ENCODE measurements at regions not wholly inside any gene's neighbourhood (a gene's known extent, or its start where the extent isn't known, plus 50 kb on each side); places are given as distances from the start of the nearest gene placed in this dataset.
A peak's percentile ranks its signal among the peaks of the same experiment; 100 is the strongest.

DNA sequence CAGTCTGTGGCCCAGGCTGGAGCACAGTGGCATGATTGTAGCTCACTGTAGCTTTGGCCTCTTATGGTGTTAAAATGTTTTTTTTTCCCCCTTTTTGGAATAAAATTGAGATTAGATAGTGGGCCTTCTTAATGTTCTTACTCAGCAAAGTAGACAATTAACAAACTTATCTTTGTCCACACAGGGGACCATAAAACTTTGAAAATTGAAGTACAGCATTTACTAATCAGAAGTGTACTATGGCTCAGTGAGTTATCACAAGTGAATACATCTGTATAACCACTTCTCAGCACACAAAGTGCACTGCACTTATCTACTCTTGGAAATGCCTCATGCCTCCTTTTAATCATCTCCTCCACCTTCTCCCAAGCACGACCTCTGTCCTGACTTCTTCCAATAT, 218.9 kb downstream of the PRDM2 start:
- in situ Hi-C loops (cut with HindIII; ENCODE audit: low sequenced_read_pairs) = no loop called here
- no peak for DNase-seq (ENCODE audit: low spot score)

DNA sequence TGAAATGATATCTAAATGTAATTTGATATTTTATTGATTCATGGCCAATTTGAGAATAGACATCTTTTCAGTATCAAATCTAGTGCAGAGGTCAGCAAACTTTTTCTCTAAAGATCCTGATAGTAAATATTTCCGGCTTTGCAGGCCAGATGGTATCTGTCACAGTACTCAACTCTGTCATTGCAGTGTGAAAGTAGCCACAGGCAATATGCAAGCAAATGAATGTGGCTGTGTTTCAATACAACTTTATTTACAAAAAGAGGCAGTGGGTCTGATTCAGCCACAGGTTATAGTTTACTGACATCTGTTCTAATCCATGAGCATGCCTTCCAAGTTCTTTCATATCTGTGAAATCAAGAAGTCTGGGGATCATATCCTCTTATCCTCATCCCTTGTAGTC, 221.2 kb downstream of the PRDM2 start:
- in situ Hi-C loops (cut with HindIII; ENCODE audit: low sequenced_read_pairs) = no loop called here
- DNase-seq (ENCODE audit: low spot score) = no peak

DNA sequence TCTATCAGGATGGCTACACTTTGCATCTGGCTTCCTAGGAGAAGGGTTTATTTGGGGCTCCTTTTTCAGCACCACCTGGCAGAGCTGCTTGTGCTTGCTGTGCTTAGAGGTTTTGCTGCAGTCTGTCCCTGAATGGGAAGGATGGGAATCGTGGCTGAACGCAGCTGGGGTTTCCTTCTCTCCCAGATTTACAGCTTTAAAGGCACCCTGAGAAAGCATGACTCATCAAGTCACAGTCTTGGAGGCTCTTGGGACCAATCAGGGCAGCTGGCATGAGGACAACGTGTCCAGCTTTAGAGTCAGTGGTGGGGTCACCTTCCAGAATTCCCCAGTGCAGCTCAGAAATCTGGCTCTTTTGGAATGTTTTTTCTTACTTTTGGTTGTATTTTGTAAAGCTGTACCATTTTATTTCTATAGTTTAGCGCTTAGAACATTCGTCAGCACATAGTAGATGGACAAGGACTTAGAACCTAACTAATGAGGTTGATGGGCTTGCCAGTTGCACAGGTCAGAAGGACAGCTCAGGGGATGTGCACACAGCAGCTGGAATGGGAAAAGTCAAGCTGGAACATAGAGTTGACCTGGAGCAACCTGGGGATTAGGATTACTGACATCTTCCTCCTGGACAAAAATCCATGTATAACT, 222.6 kb downstream of the PRDM2 start:
- DNase-seq (ENCODE audit: low spot score) = no peak
- in situ Hi-C loops (cut with HindIII; ENCODE audit: low sequenced_read_pairs) = no loop called here

DNA sequence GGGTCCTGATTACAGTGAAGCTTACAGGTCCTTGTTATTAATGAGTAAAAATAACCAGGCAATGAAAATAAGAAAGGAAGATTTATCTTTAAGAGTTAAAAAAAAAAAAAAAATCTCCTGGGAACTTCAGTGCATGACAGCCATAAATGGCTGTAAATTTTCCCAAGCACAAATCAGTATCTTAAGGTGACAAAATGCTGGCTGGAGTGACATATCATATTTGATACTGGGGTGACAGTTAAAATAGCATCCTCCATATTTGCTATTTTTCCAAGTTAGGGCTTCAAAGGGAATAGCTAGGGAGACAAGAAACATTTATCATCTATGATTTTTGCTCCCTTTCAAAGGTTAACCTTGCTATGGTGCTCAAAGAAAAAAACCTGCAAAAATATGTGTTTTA, 226.6 kb downstream of the PRDM2 start:
- in situ Hi-C loops (cut with HindIII; ENCODE audit: low sequenced_read_pairs) = no loop called here
- DNase-seq (ENCODE audit: low spot score) = no peak

DNA sequence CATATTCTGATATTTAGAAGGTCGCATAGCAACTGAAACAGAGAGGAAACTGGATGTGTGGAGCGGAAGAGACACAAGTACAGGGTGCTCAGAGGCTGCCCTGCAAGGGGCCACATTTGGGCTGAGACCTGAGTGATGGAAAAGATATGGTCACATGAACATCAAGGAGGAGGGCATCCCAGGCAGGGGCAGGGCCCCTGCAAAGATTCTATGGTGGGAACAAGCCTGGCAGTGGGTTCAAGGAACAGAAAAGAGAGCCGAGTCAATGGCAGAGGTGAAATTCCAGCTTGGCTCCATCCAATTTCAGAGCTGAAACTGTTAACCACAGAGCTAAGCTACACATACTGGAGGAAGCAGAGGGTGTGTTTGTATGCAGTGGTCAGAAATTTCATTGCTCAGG, 227.7 kb downstream of the PRDM2 start:
- in situ Hi-C loops (cut with HindIII; ENCODE audit: low sequenced_read_pairs) = no loop called here

DNA sequence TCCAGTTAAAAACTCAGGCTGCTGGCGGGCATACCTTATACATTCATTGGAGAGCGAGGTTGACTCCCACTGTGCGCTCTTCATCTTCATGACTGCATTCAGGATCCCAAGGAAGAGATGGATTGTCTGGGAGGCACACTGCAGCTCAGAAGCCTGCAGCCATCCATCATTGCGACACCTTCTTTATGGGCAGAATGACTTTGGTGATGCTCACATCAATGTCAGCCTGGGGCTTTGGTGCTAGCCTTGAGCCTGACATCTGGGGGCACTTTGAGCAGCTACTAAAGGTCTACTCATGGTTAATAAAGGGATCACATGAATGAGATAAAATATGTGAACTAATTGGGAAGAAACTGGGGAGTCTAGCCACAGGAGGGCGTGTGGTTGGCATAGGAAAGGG, 229.3 kb downstream of the PRDM2 start:
- no peak for DNase-seq (ENCODE audit: low spot score)
- in situ Hi-C loops (cut with HindIII; ENCODE audit: low sequenced_read_pairs) = no loop called here

More for the DNA sequence above, 227.7 kb downstream of the PRDM2 start:
- DNase-seq (ENCODE audit: low spot score) = no peak

DNA sequence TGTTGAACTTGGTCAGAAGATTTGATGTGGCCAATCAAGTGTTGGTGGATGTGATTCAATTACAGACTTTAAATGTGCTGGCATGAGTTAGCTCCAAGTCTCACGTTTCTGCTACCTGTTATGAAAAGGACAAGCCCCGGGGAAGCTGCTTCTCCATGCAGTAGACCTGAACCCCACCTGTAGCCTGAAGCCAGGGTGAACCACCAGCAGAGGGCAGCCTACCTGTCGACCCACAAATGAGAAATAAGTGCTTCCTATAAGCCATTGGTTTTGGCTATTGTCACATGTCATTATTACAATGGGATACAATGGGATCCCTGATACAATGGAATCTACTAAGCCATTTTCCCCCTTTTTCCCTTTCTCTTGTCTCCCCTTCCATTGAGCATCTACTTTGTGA, 230.2 kb downstream of the PRDM2 start:
- no peak for DNase-seq (ENCODE audit: low spot score)
- in situ Hi-C loops (cut with HindIII; ENCODE audit: low sequenced_read_pairs) = no loop called here

DNA sequence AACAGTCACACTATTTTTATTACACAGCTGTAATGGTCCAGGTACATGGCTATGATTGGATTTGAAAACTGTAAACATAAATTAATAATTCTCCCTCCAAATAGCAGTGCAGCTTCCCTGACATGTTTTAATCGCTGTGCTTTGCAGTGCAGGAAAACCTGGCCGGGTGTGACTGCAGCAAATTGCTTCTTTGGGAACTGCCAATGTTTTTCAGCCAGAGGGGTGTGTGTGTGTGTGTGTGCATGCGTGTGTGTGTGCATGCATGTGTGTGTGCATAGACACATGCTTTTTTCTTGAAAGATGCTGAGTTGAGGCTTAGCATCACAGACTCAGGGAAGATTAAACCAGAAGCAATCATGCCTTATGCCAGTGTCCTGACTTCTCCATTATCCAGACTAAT, 231.2 kb downstream of the PRDM2 start:
- in situ Hi-C loops (cut with HindIII; ENCODE audit: low sequenced_read_pairs) = no loop called here
- DNase-seq (ENCODE audit: low spot score) = no peak

DNA sequence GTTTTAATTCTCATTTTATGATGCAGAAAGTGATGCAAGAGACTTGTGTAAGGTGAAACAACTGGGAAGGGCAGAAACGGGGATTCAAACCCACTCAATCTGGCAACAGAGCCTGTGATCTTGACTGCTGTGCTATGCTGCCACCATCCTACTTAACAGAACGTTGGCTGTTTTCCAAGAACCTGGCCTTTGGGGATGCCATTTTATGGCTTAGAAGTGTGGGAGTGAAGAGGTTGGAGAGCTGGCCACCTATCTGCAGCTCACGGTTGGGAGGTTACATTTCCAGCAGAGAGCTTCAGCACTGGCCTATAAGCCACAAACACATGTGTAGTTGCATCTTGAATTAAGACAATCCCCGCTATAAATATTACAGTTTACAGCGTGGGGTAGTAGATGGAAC, 235.3 kb downstream of the PRDM2 start:
- no peak for DNase-seq (ENCODE audit: low spot score)
- in situ Hi-C loops (cut with HindIII; ENCODE audit: low sequenced_read_pairs) = no loop called here

DNA sequence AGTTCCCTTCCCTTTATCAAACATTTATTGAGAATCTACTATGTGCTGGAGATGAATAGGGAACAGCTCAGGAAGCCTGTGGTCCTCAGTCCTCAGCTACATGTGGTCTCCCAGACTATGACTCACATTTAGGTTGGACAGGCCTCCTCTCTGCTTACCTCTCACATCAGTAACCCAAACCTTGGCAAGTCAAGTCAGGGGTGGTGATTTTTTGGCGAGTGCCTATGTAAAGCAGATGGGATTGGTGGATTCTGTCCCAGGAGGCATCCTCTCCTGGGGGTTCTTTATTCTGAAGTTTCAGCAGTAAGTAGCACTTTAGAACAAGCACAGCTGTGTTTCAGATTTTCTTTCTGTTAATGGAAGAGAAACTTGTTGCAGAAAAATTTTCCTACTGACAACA, 241.3 kb downstream of the PRDM2 start:
- in situ Hi-C loops (cut with HindIII; ENCODE audit: low sequenced_read_pairs) = no loop called here
- no peak for DNase-seq (ENCODE audit: low spot score)

DNA sequence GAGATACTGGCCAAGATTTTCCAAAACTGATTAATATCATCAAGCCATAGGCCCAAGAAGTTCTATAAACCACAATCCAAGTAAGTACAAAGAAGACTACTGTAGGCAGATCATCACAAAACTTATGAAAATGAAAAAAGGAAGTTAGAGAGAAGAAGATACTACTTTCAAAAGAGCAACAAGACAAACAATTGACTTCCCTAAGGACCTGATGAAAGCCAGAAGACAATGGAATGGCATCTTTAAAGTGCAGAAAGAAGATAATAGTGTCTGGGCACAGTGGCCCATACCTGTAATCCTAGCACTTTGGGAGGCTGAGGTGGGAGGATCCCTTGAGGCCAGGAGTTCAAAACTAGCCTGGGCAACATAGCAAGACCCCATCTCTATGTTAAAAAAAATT, 243.1 kb downstream of the PRDM2 start:
- no peak for DNase-seq (ENCODE audit: low spot score)
- in situ Hi-C loops (cut with HindIII; ENCODE audit: low sequenced_read_pairs) = no loop called here

DNA sequence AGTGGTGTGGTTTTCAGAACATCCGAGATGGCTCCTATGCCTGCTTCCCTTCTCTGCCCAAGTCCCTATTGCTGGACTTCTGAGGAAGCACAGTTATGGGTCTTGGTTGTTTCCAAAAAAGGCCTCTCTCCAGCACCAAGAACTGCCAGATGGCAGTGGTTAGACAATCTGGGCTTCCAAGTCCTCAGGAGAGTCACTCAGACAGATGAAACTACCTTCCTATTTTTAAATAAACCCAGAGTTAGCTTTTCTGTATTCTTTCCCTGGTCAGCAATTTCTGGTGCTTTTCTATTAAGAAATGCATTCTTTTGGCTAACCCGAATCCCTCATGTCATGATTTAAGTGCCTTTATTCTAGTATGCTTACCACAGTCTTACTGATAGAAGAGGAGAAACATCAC, 245.9 kb downstream of the PRDM2 start:
- in situ Hi-C loops (cut with HindIII; ENCODE audit: low sequenced_read_pairs) = no loop called here
- peak; percentile 72 for DNase-seq (ENCODE audit: low spot score)

DNA sequence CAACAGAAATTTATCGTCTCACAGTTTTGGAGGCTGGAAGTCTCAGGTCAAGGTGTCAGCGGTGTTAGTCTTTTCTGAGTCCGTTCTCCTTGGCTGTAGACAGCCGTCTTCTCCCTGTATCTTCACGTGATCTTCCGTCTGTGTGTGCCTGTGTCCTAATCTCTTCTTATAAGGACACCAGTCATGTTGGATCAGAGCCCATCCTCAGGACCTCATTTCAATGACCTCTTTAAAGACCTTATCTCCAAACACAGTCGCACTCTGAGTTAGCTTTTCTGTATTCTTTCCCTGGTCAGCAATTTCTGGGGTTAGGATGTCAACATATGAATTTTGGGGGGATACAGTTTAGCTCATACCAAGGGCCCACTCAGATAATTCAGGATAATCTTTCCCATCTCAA, 247.7 kb downstream of the PRDM2 start:
- DNase-seq (ENCODE audit: low spot score) = no peak
- in situ Hi-C loops (cut with HindIII; ENCODE audit: low sequenced_read_pairs) = no loop called here

DNA sequence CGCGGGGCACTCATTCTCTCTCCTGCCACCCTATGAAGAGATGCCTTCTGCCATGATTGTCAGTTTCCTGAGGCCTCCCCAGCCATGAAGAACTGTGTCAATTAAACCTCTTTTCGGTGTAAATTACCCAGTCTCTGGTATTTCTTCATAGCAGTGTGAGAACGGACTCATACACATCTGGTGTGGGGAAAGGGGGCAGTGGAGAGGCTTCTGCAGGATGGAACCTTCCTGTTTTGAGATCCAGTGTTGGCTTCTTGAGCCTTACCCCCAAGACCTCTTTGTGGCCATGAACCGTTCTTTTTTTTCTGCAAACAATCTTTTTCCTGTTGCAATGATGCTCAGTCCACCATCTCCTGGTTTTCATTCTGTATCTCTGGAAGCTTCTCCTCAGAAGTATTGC, 248.4 kb downstream of the PRDM2 start:
- in situ Hi-C loops (cut with HindIII; ENCODE audit: low sequenced_read_pairs) = no loop called here
- DNase-seq (ENCODE audit: low spot score) = no peak

DNA sequence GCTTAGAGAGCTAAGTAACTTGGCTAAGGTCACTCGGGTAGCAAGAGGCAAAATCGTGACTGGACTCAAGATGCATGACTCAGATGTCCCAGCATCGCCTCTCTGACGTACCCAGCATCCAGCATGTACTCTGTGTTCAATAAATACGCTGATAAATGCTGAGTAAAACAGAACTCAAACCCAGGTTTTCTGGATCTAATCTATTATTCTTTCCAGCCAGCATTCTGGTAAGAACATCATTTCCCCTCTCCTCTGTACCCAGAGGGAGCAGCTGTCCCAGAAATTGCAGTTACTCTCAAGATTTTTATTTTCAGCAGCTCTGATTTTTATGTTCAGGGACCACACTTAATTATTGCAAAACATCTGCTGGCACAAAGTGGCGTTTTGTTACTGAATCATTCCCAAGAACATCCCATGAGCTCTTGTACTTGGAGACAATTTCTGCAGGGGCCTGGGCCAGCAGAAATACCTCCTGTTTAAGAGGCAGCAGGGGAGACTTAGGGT, 249.0 kb downstream of the PRDM2 start:
- DNase-seq (ENCODE audit: low spot score) = no peak
- in situ Hi-C loops (cut with HindIII; ENCODE audit: low sequenced_read_pairs) = no loop called here

DNA sequence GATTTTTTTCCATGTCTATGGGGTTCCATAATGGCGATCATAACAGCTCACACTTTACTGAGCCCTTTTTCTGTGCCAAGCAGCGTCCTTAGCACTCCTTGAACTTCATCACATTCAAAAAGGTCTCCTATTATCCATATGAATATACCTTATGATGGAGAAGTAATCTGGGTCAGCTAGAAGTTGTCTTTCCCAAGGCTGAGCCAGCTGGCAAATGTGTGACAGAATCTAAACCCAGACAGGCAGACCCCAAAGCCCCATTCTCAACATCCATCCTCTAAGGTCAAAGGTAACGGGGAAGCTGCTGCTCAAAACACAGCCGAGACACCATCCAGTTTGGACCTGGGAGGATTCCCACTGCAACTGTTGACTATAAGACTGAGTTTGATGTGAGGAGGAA, 249.6 kb downstream of the PRDM2 start:
- DNase-seq (ENCODE audit: low spot score) = no peak
- in situ Hi-C loops (cut with HindIII; ENCODE audit: low sequenced_read_pairs) = no loop called here

DNA sequence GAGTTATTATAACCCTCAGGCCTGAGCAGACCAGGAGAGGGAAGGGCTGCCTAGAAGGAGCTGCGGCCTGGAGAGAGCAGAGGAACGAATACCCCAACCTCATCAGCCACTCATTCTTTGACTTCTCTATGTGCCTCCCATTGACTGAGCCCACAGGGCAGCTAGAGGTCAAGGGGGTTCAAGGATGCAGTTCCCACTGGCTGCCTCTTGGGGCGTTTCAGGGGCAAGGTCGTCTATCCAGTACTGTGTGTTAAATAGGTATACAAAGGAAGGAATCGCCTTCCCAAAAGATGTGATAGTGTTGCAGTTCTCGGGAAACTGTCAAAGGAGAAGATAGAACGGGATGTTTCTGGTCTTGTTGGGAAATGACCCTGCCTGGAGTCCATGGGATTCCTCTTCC, 250.6 kb downstream of the PRDM2 start:
- in situ Hi-C loops (cut with HindIII; ENCODE audit: low sequenced_read_pairs) = no loop called here
- no peak for DNase-seq (ENCODE audit: low spot score)

DNA sequence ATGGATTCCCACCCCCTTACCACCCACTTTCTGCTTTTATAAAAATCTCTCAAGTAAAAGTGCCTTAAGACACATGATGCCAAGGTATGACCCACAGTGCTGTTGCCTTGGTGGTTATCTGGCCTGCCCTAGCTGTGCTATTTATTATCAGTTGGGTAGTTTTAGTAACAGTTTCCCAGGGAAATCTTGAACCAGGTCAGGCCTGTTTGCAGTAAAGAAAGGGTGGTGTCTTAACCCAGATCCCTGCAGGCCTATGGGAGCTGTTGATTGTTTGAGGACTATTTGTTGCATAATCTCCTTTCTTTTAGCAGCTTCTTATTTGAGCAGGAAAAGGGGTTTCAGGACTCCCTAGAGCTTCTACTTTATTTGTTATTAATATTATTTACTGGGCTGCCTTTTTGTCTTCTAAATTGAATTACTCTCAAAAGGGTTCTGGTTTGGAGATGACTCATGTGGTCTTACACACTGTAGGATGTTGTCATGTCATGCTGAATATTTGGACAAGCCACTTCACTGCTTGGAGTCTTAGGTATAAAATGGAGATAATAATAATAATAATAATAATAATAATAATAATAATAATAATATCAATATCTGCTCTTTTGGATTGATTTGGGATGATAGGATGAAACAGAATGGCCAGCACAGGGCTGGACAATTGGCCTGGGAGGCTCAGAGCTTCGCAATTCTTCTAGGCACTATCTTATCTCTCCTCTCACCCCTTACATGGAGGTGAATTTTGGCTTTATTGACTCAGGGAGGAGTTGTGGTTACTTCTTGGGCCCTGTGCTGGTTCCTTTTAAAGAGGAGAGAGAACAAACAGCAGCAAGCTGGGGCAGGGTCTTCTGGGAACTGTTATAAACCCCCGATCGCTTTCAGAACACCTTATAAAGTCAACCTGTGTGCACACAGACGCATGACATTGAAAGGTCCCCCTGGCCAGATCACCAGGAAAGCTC, 252.1 kb downstream of the PRDM2 start:
- no peak for DNase-seq (ENCODE audit: low spot score)
- in situ Hi-C loops (cut with HindIII; ENCODE audit: low sequenced_read_pairs) = no loop called here

DNA sequence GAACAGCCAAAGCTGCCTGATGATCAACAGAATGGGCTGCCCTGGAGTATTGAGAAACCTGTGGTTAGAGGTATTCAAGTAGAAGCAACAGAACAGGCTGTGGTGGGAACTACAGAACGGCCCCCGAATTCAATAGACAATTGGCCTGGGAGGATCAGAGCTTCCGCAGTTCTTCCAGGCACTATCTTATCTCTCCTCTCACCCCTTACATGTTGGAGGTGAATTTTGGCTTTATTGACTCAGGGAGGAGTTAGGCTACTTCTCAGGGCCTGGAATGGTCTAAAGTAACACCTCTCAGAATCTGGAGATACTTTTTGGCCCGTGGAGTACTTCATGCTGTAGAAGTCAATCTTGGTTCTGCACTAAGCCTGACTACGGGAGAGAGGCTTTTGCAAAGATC, 253.0 kb downstream of the PRDM2 start:
- no peak for DNase-seq (ENCODE audit: low spot score)
- in situ Hi-C loops (cut with HindIII; ENCODE audit: low sequenced_read_pairs) = no loop called here

DNA sequence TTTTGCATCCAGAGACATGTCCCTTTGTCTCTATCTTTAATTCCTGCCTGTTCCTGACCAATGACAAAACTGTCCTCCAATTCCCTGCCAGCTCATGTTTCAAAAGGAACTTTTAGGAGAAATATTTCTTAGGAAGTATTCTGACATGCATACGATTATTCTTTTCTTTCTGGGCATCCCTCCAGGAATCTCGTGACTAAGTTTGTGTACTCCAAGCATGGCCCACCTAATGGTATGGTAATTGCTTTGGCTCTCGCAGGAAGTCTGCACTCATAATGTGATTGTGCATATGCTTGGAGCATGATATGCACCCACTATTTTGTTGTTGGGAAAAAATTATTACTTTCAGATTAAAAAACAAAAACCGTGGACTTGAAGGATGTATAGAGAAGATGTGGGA, 256.4 kb downstream of the PRDM2 start:
- DNase-seq (ENCODE audit: low spot score) = no peak
- in situ Hi-C loops (cut with HindIII; ENCODE audit: low sequenced_read_pairs) = no loop called here

Measured in G401 (cell line).